Calu3 (cell line): ENCODE measurements at regions not wholly inside any gene's neighbourhood (a gene's known extent, or its start where the extent isn't known, plus 50 kb on each side); places are given as distances from the start of the nearest gene placed in this dataset.

Experiments used
- BruUV-seq: library from RNA; stranded (reverse); fragments of 400-500 nt; replicated peaks from 2 replicates; lab custom pipeline; 2021; lab: Mats Ljungman, UMichigan
- CTCF ChIA-PET: fragments of 300-600 bp; sonication (Branson Sonifier 250); formaldehyde crosslinking; loops from one replicate; lab custom pipeline; 2022; ENCODE audit warnings: antibody characterized with exemption; lab: Charles Lee
- DNase-seq: peaks from one replicate; pipeline ENCODE4 v3.0.0; 2022
- H3K27ac Mint-ChIP-seq: one replicate; pipeline ENCODE4 v1.8.0; 2022; ENCODE audit warnings: mixed read lengths; ENCODE audit not compliant: unreplicated experiment
- H3K27me3 Mint-ChIP-seq: one replicate; pipeline ENCODE4 v1.8.0; 2022; ENCODE audit warnings: mixed read lengths; ENCODE audit not compliant: unreplicated experiment
- H3K36me3 Mint-ChIP-seq: one replicate; pipeline ENCODE4 v1.8.0; 2022; ENCODE audit warnings: mild to moderate bottlenecking, moderate library complexity, mixed read lengths; ENCODE audit not compliant: insufficient read depth, unreplicated experiment
- H3K4me1 Mint-ChIP-seq: one replicate; pipeline ENCODE4 v1.8.0; 2022; ENCODE audit warnings: mild to moderate bottlenecking, low read depth, mixed read lengths; ENCODE audit not compliant: unreplicated experiment
- H3K4me3 Mint-ChIP-seq: one replicate; pipeline ENCODE4 v1.8.0; 2022; ENCODE audit warnings: mild to moderate bottlenecking, low read depth, moderate library complexity, mixed read lengths; ENCODE audit not compliant: unreplicated experiment
- H3K9me3 Mint-ChIP-seq: one replicate; pipeline ENCODE4 v1.8.0; 2022; ENCODE audit warnings: low read depth, mixed read lengths; ENCODE audit not compliant: unreplicated experiment
- CTCF ChIP-seq: fragments of 200-600 bp; IDR thresholded peaks from one replicate; pipeline ENCODE4 v1.8.0; 2022; ENCODE audit warnings: antibody characterized with exemption; ENCODE audit not compliant: unreplicated experiment
- intact Hi-C: fragments of 100-400 bp; cut with micrococcal nuclease; formaldehyde crosslinking; loops from one replicate; pipeline ENCODE4 v1.10.0; 2022; ENCODE audit not compliant: unreplicated experiment

GRCh38 chr1:25003000-25003399, 72.9 kb upstream of the RUNX3 start:
- intact Hi-C loops, result no loop called here
- H3K27ac Mint-ChIP-seq, result no peak overlapping the region
- no TSS peak for BruUV-seq
- DNase-seq, result no peak
- CTCF ChIA-PET, result interaction anchor here (0.6 kb wide), 1 partner anchor 328 kb away, joined by 6 read pairs; no protein-coding TSS in a partner anchor
- peaks cover 13% of the 10 kb centered on the region for H3K4me1 Mint-ChIP-seq
- H3K9me3 Mint-ChIP-seq, result no peaks in the 10 kb centered on the region
- H3K36me3 Mint-ChIP-seq, result peaks cover 10% of the 10 kb centered on the region
- no peak for TF ChIP-seq CTCF
- no peak overlapping the region for H3K4me3 Mint-ChIP-seq
- peaks cover 31% of the 10 kb centered on the region for H3K27me3 Mint-ChIP-seq

GRCh38 chr1:25001125-25001915, 71.2 kb upstream of the RUNX3 start:
- no peak for TF ChIP-seq CTCF
- Mint-ChIP-seq H3K36me3 (peaks cover under 1% of the 10 kb centered on the region), H3K4me3 (no peak overlapping the region), H3K4me1 (peaks cover 2% of the 10 kb centered on the region), H3K27ac (no peak overlapping the region), H3K9me3 (no peaks in the 10 kb centered on the region), H3K27me3 (peaks cover 14% of the 10 kb centered on the region)
- no TSS peak for BruUV-seq
- DNase-seq, result no peak
- intact Hi-C loops, result no loop called here
- CTCF ChIA-PET, result interaction anchor here (0.8 kb wide), 1 partner anchor 17 kb away, joined by 3 read pairs; no protein-coding TSS in a partner anchor

GRCh38 chr1:24999906-25000305, 69.8 kb upstream of the RUNX3 start:
- Mint-ChIP-seq H3K36me3 (no peaks in the 10 kb centered on the region), H3K27ac (no peak overlapping the region), H3K9me3 (no peaks in the 10 kb centered on the region), H3K4me1 (no peaks in the 10 kb centered on the region), H3K27me3 (peaks cover 12% of the 10 kb centered on the region), H3K4me3 (no peak overlapping the region)
- intact Hi-C loops, result no loop called here
- DNase-seq, result no peak
- no peak for TF ChIP-seq CTCF
- no TSS peak for BruUV-seq
- CTCF ChIA-PET, result no interaction called here

- DNase-seq, result no peak
- BruUV-seq, result no TSS peak
- Mint-ChIP-seq H3K4me3 (no peak overlapping the region), H3K27me3 (peaks cover 12% of the 10 kb centered on the region), H3K36me3 (no peaks in the 10 kb centered on the region), H3K9me3 (no peaks in the 10 kb centered on the region), H3K4me1 (no peaks in the 10 kb centered on the region), H3K27ac (no peak overlapping the region)
- TF ChIP-seq CTCF, result no peak
- CTCF ChIA-PET, result no interaction called here
- intact Hi-C loops, result no loop called here
These were observed 69.3 kb upstream of the RUNX3 start for GRCh38 chr1:24999426-24999825.
